ENCODE measurements at regions not wholly inside any gene's neighbourhood (a gene's known extent, or its start where the extent isn't known, plus 50 kb on each side); places are given as distances from the start of the nearest gene placed in this dataset.
"Not testable (repeated sequence)": the region's sequence is repeated elsewhere in the genome, so short reads cannot be mapped to it uniquely, and the experiment has no call there.

DNA sequence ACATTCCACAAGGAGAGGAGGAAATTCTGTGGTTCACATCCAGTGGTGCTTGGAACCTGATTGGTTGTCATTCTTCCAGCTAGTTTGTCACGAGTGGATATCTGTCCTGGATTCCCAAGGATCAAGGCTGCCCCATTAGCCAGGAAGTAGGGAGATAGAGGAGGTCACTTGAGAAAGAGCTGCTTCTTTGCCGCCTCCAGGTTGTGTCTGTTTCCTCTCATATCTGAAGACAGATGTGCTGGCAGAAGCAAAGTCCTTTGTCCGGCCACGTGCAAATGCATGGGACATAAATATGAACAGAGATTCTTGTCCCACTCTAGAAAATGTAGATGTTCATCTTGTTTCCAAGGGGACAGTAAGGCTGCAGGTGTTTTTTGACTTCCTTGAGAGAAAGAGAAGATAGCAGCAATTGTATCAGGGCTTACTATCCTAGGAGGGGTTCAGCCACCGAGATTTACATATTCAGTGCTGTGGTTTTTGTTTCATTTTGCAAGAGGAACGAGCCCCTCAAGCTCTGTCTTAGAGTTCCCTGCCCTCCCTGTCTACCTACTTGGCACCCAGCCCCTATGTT lies 174.4 kb downstream of the RPIA start:
- no peak for DNase-seq

DNA sequence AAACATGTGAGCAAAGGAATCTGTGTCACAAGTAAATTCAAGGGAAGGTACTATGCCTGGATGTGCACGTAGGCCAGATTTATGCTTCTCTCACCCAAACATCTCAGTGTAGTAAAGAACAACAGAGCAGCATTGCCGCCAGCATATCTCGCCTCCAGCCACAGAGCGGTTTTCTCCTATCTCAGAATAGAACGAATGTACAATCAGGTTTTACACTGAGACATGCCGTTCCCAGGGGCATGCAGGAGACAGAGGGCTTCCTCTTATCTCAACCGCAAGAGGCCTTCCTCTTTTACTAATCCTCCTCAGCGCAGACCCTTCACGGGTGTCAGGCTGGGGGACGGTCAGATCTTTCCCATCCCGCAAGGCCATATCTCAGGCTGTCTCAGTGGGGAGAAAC lies 175.3 kb downstream of the RPIA start:
- DNase-seq, result no peak

DNA sequence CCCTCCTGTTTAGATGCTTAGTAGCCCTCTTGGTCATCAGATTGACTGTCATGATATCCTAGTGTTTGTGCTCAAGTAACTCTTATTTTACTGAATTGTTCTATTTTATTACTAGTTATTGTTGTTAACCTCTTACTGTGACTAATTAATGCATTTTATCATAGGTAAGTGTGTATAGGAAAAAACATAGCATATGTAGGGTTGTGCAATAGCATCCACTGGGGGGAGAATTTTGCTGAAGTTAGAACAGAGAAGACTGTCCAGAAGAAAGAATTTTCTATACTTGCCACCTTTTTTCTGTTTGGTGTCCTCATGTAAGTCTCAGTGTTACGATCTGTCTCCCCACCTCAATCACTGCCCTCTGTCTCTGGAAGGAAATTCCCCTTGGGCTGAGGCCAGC lies 177.4 kb downstream of the RPIA start:
- DNase-seq, result no peak

DNA sequence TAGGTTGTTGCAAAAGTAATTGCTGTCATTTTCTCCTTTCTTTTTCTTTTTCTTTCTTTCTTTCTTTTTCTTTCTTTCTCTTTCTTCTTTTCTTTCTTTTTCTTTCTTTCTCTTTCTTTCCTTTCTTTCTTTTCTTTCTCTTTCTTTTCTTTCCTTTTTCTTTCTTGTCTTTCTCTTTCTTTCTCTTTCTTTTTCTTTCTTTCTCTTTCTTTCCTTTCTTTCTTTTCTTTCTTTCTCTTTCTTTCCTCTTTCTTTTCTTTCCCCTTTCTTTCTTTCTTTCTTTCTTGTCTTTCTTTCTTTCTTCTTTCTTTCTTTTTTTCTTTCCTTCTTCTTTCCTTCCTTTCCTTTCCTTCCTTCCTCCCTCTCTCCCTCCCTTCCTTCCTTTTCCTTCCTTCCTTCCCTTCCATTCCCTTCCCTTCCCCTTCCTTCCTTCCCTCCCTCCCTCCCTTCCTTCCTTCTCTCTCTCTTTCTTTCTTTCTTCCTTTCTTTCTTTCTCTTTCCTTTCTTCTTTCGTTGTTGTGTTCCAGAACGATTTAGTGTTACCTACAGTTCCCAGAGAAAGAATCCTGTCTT lies 178.9 kb downstream of the RPIA start:
- no peak for DNase-seq

DNA sequence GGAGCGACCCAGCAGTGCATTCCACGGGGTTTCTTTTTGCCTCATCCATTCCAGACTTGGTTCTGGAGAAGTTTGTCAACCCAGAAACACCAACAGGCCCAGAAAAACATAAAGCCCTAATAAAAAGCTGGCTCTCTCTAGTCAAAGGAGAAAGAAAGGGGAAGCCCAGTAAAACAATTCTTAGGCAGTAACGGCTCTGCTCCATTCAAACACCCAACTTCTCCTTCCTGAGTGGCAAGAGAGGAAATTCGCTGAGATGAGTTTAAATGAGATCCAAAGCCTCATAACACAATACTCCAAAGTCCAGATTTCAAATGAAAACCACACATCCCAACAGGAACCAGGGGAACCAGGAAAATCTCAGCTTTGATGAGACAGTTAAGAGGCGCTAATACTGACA lies 179.9 kb downstream of the RPIA start:
- DNase-seq, result no peak

DNA sequence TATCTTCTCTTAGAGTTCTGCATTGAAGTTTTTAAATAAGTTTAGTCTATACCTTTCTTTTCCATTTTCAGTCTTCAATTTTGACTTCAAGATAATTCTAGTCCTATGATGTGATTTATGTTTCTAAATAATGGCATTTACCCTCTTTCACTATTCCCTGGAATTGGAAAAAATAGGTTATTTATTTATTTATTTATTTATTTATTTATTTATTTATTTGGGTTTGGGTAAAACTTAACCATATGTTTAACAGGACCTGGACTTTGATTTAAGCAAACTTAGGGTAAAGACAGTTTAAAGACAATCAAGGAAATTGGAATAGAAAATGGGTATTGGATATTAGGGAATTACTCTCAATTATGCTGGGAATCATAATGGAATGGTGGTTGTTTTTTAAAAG lies 182.1 kb downstream of the RPIA start:
- DNase-seq, result no peak

DNA sequence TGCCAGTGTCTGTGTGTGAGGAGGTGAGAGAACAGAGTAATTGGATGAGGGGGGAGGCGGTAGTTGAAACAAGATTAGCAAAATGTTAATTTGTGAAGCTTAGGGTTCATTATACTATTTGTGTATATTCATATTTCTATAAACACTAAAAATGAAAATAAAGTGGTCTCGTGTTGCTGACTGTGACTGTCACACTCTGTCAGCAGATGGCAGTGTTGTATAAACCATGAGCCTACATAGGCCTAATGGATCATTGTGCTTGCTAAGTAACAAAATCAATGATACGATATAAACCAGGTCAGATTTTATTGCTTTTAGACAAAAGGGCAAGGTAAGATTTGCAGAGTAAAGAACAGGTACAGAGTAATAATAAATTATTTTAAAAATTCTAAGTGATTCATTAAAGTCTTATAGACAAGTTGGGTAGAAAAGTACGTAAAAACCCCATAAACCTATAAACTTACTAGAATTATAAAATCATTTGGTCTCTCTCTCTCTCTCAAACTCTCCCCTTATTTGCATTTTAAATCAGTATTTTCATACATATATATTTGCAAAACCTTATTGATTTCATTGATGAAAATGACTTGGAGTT lies 182.7 kb downstream of the RPIA start:
- DNase-seq, result peak in 2 of 5 donors; percentile 38 to 43

DNA sequence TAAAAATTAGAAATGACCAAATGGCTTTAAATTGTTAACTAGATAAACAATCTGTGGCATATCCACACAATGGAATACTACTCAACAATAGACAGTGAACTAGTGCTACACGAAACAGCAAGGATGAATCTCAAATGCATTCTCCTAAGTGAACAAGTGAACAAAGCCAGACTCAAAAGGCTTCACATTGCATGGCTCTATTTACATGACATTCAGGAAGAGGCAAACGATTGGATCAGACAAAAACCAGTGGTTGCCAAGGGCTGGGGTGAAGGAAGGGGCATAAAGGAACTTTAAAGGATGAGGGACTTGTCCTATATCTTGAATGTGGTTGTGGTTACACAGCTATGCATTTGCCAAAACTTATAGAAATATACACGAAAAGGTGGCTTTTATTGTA lies 184.3 kb downstream of the RPIA start:
- no peak for DNase-seq

DNA sequence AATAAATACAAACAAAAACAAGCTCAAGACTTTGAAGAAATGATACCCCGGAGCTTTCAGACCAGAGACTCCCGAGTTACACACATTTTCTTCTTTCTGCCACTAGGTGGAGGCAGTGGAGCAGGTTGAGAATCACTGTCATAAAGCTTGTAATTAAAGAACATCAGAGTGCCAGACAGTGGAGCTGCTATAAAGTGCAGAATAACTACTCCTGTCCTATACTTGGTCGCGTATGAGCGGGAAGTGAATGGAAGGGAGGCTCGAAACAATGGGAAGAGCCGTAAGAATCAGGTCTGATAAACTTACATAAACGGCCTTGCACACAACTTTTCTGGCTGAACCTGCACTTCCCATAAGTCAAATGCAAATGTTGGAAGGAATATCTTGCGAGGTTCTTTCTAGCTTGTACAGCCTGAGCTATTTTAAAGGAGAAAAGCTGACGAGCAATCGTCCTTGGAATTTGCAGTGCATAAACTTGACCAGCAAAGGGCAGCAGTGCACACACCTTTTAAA lies 189.0 kb downstream of the RPIA start:
- peak in 2 of 5 donors; percentile 18 to 34 for DNase-seq

DNA sequence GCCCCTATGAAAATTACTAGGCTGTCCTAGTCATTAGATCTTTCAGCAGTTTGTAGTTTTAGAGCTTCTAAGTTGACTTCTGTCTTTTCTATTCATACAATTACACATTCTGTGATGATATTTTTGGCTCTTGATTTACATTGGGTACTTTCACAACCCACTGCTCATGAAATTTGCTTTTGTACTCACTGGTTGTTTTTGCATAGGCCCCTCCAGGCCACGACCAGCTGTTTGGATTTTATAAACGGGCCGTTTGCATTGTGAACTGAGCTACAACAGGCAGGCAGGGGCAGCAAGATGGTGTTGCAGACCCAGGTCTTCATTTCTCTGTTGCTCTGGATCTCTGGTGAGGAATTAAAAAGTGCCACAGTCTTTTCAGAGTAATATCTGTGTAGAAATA lies 193.8 kb downstream of the RPIA start:
- DNase-seq, result no peak

DNA sequence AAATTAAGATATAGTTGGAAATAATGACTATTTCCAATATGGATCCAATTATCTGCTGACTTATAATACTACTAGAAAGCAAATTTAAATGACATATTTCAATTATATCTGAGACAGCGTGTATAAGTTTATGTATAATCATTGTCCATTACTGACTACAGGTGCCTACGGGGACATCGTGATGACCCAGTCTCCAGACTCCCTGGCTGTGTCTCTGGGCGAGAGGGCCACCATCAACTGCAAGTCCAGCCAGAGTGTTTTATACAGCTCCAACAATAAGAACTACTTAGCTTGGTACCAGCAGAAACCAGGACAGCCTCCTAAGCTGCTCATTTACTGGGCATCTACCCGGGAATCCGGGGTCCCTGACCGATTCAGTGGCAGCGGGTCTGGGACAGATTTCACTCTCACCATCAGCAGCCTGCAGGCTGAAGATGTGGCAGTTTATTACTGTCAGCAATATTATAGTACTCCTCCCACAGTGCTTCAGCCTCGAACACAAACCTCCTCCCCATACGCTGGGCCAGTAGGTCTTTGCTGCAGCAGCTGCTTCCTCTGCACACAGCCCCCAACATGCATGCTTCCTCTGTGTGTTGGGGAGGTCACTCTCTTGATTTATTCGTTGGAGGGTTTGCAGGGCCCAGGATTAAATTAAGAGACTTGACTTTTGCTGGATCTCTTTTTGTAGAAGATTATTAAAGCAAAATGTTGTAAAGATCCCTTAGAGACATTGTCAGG lies 194.4 kb downstream of the RPIA start:
- DNase-seq, result no peak

DNA sequence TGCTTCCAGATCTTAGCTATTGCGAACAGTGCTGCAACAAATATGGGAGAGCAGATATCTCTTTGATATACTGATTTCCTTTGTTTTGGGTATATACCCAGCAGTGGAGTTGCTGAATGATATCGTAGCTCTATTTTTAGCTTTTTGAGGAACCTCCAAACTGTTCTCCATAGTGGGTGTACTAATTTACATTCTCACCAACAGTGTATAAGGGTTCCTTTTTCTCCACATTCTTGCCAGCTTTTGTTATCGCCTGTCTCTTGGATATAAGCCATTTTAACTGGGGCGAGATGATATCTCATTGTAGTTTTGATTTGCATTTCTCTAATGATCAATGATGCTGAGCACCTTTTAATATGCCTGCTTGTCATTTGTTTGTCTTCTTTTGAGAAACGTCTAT lies 196.0 kb downstream of the RPIA start:
- DNase-seq, result not testable (repeated sequence)

DNA sequence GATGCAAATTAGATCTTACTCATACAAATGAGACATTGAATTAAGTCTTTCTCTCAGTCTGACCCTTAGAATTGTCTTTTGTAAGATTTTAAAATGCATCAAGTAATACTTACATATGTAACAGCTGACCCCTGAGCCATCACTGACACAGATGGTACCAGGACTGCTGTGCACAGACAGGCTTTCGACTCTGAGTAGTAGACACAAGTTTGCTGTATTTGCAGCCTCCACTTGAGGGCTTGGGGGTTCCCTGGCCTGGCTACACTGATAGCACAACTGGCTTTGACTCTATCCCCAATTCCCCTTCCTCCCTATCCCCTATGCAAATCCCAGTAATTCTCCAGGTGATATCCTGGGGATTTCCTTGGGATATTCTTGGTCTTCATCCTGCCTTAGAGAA lies 200.7 kb downstream of the RPIA start:
- no peak for DNase-seq

DNA sequence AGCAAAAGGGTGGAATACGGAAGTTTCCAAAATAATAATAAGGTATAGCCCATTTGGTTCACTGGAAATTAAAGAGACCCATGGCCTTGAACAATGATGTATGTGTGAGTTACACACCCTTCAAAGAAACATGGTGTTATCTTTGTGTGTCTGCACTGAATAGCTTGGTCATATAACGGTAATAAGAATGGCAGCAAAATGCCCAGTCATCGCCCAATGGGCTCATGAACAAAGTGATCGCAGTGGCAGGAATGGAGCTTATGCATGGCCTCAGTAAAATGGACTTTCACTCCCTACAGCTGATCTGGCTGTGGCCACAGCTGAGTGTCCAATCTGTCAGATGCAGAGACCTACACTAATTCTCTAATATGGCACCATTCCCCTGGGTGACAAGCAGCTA lies 201.3 kb downstream of the RPIA start:
- DNase-seq, result no peak

DNA sequence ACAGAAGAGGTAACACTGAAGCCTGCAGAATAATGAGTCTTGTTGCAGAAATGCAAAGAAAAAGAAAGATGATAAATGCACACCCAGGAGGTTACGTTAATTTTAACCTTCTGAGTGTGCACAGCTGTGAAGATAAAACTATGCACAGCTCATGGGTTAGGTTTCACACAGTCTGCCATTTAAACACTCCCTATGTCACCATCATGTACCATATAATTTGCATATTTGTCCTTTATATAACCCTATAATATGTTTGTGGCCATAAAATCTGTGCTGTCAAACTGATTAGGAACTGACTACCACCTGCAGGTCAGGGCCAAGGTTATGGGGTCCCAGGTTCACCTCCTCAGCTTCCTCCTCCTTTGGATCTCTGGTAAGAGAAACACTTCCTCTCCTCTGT lies 205.5 kb downstream of the RPIA start:
- DNase-seq, result no peak

DNA sequence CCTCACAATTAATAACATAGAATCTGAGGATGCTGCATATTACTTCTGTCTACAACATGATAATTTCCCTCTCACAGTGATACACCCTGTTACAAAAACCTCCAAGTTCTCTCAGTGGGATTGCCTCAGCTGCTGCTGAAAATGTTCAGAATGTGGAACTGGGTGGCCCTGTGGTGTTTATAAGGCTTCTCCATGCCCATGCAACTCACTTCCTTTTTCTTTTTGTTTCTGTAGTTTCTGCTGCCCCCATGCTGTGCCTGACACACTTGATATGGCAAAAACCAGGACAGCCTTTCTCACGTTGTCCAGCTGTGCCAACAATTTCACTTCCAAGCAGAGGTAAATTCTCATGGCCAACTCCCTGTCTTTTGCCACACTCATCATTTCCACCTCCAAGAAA lies 206.2 kb downstream of the RPIA start:
- DNase-seq, result no peak

DNA sequence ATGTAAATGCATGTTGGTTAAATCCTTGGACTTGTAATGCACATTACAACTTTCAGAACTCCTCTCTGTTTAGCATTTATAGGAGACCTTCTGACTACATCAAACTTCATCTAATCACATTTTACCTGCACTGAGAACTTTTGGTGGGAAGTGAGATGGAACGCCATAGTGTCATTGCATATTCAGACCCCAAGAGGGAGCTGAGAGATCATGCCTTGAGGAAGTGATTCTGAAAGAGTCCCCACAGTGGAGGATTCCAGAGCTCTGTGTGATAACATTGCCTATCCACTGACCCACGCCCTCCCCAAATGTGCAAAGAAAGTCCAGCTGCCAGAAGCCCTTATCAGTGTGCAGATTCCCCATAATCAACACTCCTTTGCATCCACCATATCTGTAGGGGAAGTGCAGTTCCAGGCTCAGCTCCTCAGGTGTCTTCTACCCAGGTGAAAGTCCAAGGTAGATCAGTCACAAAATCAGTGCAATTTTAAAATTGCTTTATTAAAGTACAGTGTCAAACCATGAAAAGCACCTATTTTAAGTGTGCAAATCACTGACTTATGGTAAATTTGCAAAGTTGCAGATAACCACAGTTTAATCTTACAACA lies 212.4 kb downstream of the RPIA start:
- DNase-seq, result no peak

DNA sequence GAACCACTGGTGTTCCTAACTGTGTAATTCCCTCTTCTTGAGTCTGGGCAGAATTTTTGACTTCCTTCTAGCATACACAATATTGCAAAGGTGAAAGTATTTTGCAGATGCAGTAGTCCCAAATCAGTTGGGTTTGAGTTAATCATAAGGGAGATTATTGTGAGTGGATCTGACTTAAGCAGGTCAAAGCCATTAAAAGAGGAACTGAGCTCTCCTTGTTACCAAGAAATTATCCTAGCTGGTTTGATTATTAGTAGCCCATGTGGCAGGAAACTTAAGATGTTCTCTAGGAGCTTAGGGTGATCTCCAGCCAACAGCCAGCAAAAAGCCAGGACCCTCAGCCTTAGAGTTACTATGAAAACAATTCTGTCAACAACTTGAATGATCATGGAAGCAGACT lies 221.8 kb downstream of the RPIA start:
- no peak for DNase-seq

DNA sequence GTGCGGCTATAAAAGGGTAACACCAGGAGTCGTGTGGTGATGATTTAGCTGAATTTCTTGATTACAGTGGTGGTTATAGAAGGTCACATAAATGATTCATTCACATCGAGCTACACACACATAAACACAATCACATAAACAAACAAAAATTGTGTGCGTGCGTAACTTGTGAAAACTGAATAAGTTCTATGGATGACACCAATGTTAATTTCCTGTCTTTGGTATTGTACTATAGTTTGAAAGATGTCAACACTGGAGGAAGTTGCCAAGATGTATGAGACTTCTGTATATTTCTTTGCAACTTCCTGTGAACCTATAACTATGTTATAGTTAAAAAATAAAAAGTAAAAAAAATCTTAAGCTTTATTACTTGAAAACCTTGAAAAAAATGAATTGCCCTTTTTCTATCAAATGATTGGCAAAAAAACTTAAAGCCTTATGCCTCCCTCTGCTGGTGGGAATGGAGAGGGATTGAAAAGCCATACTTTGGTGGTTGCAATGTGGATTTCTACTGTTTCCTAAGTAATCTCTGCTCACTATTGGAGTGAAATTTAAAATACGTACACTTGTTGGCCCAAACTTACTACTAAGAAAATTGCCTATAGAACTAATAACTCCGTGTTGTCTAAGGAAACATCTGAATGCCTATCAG lies 227.7 kb downstream of the RPIA start:
- DNase-seq, result no peak

DNA sequence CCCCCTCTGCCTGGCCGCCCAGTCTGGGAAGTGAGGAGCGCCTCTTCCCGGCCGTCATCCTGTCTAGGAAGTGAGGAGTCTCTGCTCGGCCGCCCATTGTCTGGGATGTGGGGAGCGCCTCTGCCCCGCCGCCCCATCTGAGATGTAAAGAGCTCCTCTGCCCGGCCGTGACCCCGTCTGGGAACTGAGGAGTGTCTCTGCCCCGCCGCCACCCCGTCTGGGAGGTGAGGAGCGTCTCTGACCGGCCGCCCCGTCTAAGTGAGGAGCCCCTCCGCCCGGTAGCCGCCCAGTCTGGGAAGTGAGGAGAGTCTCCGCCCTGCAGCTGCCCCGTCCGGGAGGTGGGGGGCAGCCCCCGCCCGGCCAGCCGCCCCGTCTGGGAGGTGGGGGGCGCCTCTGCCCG lies 228.9 kb downstream of the RPIA start:
- DNase-seq, result not testable (repeated sequence)

DNA sequence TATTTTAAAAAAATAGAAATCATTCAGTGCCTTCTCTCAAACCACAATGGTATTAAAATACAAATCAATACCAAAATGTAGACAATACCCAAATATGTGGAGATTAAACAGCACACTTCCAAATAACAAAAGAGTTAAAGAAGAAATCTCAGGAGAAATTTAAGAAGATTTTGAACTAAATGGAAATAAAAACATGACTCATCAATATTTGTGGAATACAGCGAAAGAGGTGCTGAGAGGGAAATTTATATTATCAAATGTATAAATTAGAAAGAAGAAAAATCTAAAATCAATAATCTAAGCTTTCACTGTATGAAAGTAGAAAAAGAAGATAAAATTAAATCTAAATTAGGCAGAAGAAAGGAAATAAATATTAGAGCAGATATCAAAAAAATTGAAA lies 233.1 kb downstream of the RPIA start:
- no peak for DNase-seq

DNA sequence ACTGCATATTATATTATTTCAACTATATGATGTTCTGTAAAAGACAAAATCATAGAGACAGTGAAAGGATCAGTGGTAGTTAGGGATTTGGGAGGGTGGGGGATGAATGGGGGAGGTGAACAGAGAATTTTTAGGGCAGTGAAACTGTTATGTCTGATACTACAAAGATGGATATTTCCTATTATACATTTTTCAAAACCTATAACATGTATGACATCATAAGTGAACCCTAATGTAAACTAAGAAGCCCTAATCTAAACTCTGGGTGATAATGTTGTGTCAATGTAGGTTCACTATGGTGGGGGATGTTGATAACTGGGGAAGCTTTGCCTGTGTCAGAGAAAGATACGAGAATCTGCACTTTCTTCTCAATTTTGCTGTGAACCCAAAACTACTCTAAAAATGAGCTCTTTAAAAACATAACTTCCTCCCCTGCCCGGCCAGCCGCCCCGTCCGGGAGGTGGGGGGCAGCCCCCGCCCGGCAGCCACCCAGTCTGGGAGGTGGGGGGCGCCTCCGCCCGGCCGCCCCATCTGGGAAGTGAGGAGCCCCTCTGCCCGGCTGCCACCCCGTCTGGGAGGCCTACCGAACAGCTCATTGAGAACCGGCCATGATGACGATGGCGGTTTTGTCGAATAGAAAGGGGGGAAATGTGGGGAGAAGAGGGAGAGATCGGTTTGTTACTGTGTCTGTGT lies 234.4 kb downstream of the RPIA start:
- DNase-seq, result no peak

Measured in T-helper 1 cell (primary cell).